ENCODE measurements at regions not wholly inside any gene's neighbourhood (a gene's known extent, or its start where the extent isn't known, plus 50 kb on each side); places are given as distances from the start of the nearest gene placed in this dataset.
"Not testable (repeated sequence)": the region's sequence is repeated elsewhere in the genome, so short reads cannot be mapped to it uniquely, and the experiment has no call there.

DNA sequence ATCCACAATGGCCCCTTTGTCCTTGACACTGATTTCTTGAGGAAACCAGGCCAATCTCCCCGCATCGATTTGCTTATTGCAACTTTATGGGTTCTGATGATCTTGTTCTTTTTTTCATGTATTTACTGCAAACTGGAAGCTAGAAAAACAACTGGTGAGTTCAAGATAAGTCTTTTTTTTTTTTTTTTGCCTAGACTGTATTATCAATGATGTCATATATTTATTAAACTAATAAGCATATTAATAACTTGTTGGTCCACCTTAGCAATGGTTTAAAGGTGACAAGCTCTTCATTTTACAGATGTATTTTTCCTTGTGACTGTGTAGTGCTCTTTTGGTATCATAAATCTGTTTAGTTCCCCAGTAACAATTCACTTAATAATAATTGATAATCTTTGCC is 79.0 kb upstream of the NOX3 start:
- TF ChIP-seq EZH2phosphoT487 (IDR thresholded peaks at IDR 0.05; ENCODE audit: low read length) = no peak
- no peak for TF ChIP-seq EZH2 (optimal IDR thresholded peaks at IDR 0.05; ENCODE audit: low read depth, low read length)
- TF ChIP-seq, protein P1, sequence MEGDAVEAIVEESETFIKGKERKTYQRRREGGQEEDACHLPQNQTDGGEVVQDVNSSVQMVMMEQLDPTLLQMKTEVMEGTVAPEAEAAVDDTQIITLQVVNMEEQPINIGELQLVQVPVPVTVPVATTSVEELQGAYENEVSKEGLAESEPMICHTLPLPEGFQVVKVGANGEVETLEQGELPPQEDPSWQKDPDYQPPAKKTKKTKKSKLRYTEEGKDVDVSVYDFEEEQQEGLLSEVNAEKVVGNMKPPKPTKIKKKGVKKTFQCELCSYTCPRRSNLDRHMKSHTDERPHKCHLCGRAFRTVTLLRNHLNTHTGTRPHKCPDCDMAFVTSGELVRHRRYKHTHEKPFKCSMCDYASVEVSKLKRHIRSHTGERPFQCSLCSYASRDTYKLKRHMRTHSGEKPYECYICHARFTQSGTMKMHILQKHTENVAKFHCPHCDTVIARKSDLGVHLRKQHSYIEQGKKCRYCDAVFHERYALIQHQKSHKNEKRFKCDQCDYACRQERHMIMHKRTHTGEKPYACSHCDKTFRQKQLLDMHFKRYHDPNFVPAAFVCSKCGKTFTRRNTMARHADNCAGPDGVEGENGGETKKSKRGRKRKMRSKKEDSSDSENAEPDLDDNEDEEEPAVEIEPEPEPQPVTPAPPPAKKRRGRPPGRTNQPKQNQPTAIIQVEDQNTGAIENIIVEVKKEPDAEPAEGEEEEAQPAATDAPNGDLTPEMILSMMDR (IDR thresholded peaks at IDR 0.05; ENCODE audit: low read length) = no peak
- Histone ChIP-seq H4K20me1 (ENCODE audit: insufficient read depth, low read length) (no peaks in the 10 kb centered on the region), H3K9me2 (replicated peaks; ENCODE audit: insufficient read depth, low read length) (no peaks in the 10 kb centered on the region), H3K4me1 (ENCODE audit: low read length) (no peaks in the 10 kb centered on the region), H3K9ac (ENCODE audit: low read length) (no peak overlapping the region), H3K27ac (ENCODE audit: low read length) (no peak overlapping the region), H3K79me2 (ENCODE audit: low read length) (no peaks in the 10 kb centered on the region), H3K4me2 (ENCODE audit: low read depth, low read length) (no peak overlapping the region), H3F3A (ENCODE audit: insufficient read depth, low read length) (no peaks in the 10 kb centered on the region), H2AFZ (ENCODE audit: low read length) (no peak overlapping the region), H3K36me3 (replicated peaks; ENCODE audit: insufficient read depth, low read length) (no peaks in the 10 kb centered on the region), H3K4me3 (ENCODE audit: low read length) (no peak overlapping the region), H3K9me3 (replicated peaks; ENCODE audit: insufficient read depth, low read length) (no peaks in the 10 kb centered on the region), H3K27me3 (replicated peaks; ENCODE audit: insufficient read depth, low read length) (no peaks in the 10 kb centered on the region)
- no peak for DNase-seq

DNA sequence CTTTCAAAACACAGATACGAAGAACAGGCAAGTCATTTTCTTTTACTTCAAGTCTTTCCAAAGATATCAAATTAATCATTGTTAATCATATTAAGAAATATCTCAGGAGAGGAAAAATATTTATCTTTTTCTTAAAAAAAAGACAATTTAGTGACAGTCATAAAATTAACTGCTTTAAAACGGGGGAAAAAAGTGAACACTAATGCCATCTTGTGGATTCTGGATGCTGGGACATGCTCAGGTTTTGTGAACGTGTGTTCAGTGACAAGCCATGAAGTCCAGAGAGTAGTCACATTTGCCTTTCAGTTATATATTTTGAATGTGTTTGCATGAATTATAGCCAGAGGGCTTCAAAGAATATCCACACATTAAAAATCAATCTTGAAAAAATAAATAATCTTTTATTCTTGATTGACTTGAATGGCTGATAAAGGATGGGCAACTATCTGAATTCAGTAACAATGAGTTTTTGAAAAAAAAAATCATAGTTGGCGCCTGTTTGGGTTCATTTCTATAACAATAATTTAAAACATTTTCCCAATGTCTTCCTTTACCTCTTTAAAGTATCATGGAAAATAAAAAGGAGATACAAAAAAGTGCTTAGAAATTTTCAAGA is 74.7 kb upstream of the NOX3 start:
- Histone ChIP-seq H3F3A (ENCODE audit: insufficient read depth, low read length) (no peaks in the 10 kb centered on the region), H4K20me1 (ENCODE audit: insufficient read depth, low read length) (no peaks in the 10 kb centered on the region), H3K4me3 (ENCODE audit: low read length) (no peak overlapping the region), H3K9ac (ENCODE audit: low read length) (no peak overlapping the region), H3K4me1 (ENCODE audit: low read length) (peaks cover 9% of the 10 kb centered on the region; the same call in 1 of the 2 replicates), H3K9me2 (replicated peaks; ENCODE audit: insufficient read depth, low read length) (no peaks in the 10 kb centered on the region), H3K79me2 (ENCODE audit: low read length) (no peaks in the 10 kb centered on the region), H3K9me3 (replicated peaks; ENCODE audit: insufficient read depth, low read length) (no peaks in the 10 kb centered on the region), H3K36me3 (replicated peaks; ENCODE audit: insufficient read depth, low read length) (no peaks in the 10 kb centered on the region), H3K27ac (ENCODE audit: low read length) (no peak overlapping the region), H2AFZ (ENCODE audit: low read length) (no peak overlapping the region), H3K4me2 (ENCODE audit: low read depth, low read length) (no peak overlapping the region), H3K27me3 (replicated peaks; ENCODE audit: insufficient read depth, low read length) (no peaks in the 10 kb centered on the region)
- peak; percentile 12 for DNase-seq
- TF ChIP-seq EZH2phosphoT487 (IDR thresholded peaks at IDR 0.05; ENCODE audit: low read length) = no peak
- TF ChIP-seq EZH2 (optimal IDR thresholded peaks at IDR 0.05; ENCODE audit: low read depth, low read length) = no peak
- TF ChIP-seq, protein P1 (IDR thresholded peaks at IDR 0.05; ENCODE audit: low read length) = peak; percentile 39

DNA sequence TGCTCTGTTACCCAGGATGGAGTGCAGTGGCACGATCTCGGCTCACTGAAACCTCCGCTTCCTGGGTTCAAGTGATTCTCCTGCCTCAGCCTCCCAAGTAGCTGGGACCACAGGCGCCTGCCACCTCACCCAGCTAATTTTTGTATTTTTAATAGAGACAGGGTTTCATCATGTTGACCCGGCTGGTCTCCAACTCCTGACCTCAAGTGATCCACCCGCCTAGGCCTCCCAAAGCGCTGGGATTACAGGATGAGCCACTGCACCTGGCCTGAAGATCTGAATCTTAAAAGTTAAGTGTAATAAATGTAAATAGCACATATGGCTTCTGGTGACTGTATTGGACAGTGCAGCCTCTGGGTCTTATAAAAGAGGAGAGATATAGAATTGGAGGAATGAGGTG is 74.2 kb upstream of the NOX3 start:
- not testable (repeated sequence) for H3K4me2 ChIP-seq (ENCODE audit: low read depth, low read length); H2AFZ ChIP-seq (ENCODE audit: low read length); H3K27ac ChIP-seq (ENCODE audit: low read length)

DNA sequence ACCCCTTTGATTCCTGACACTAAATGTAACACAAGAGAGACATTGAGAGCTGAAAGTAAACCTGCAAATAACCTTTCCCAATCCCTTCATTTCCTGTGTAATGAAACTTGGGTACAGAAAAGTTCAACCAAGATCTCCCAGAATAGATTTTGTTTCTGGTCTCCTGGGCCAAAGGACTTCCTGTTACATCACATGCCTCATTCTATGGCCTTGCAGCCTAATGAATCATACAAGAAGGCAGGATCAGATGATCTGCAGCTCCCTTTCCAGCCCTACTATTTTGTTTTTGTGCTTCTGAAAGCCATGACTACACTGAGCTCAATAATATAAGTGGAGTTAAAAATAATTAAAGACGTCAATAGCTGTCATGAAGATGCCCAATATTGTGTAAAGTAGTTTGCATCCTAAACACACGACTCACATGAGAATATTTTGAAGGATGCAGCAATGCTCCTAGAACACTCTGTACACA is 73.4 kb upstream of the NOX3 start:
- H3K9ac ChIP-seq (ENCODE audit: low read length) = no peak overlapping the region
- no peak overlapping the region for H3K4me3 ChIP-seq (ENCODE audit: low read length)
- no peaks in the 10 kb centered on the region for H3F3A ChIP-seq (ENCODE audit: insufficient read depth, low read length)
- no peak for TF ChIP-seq EZH2phosphoT487 (IDR thresholded peaks at IDR 0.05; ENCODE audit: low read length)
- TF ChIP-seq, protein P1 (IDR thresholded peaks at IDR 0.05; ENCODE audit: low read length) = no peak
- no peak for TF ChIP-seq EZH2 (optimal IDR thresholded peaks at IDR 0.05; ENCODE audit: low read depth, low read length)
- H3K9me3 ChIP-seq (replicated peaks; ENCODE audit: insufficient read depth, low read length) = no peaks in the 10 kb centered on the region
- no peaks in the 10 kb centered on the region for H4K20me1 ChIP-seq (ENCODE audit: insufficient read depth, low read length)
- DNase-seq = no peak
- no peak overlapping the region for H3K27ac ChIP-seq (ENCODE audit: low read length)
- H3K4me1 ChIP-seq (ENCODE audit: low read length) = peaks cover 9% of the 10 kb centered on the region; the same call in 1 of the 2 replicates
- H2AFZ ChIP-seq (ENCODE audit: low read length) = no peak overlapping the region
- H3K79me2 ChIP-seq (ENCODE audit: low read length) = no peaks in the 10 kb centered on the region
- no peaks in the 10 kb centered on the region for H3K36me3 ChIP-seq (replicated peaks; ENCODE audit: insufficient read depth, low read length)
- no peaks in the 10 kb centered on the region for H3K27me3 ChIP-seq (replicated peaks; ENCODE audit: insufficient read depth, low read length)
- no peak overlapping the region for H3K4me2 ChIP-seq (ENCODE audit: low read depth, low read length)
- no peaks in the 10 kb centered on the region for H3K9me2 ChIP-seq (replicated peaks; ENCODE audit: insufficient read depth, low read length)

More for the DNA sequence above, 74.2 kb upstream of the NOX3 start:
- not testable (repeated sequence) for H3K9ac ChIP-seq (ENCODE audit: low read length); H4K20me1 ChIP-seq (ENCODE audit: insufficient read depth, low read length); H3K27me3 ChIP-seq (replicated peaks; ENCODE audit: insufficient read depth, low read length); H3K4me1 ChIP-seq (ENCODE audit: low read length); H3K9me2 ChIP-seq (replicated peaks; ENCODE audit: insufficient read depth, low read length); H3K9me3 ChIP-seq (replicated peaks; ENCODE audit: insufficient read depth, low read length); H3K4me3 ChIP-seq (ENCODE audit: low read length); DNase-seq; H3F3A ChIP-seq (ENCODE audit: insufficient read depth, low read length); H3K79me2 ChIP-seq (ENCODE audit: low read length); H3K36me3 ChIP-seq (replicated peaks; ENCODE audit: insufficient read depth, low read length)
